ENCODE measurements at regions not wholly inside any gene's neighbourhood (a gene's known extent, or its start where the extent isn't known, plus 50 kb on each side); places are given as distances from the start of the nearest gene placed in this dataset.
"Not testable (repeated sequence)": the region's sequence is repeated elsewhere in the genome, so short reads cannot be mapped to it uniquely, and the experiment has no call there.

DNA sequence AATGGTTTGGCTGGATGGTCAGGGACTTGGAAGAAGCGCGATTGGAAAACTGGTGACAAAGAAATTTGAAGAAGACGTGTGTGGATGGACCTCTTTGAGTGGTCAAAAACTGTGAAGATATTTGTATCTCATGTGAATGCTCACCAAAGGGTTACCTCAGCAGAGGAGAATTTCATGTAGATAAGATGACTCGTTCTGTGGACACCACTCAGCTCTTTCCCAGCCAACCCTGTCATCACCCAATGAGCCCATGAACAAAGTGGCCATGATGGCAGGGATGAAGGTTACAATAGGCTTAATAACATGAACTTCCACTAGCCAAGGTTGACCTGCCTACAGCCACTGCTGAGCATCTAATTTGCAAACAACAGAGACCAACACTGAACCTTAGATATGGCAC is 248.3 kb downstream of the KCNE4 start:
- no peak for DNase-seq

DNA sequence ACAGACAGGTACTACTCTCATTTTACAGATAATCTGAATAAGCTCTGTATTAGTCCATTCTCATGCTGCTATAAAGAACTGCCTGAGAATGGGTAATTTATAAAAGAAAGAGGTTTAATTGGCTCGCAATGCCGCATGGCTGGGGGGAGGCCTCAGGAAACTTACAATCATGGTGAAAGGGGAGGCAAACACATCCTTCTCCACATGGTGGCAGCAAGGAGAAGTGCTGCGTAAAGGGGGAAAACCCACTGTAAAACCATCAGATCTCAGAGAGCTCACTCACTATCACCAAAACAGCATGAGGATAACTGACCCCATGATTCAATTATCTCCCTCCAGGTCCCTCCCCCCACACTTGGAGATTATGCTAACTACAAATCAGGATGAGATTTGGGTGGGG is 254.4 kb downstream of the KCNE4 start:
- no peak for DNase-seq

DNA sequence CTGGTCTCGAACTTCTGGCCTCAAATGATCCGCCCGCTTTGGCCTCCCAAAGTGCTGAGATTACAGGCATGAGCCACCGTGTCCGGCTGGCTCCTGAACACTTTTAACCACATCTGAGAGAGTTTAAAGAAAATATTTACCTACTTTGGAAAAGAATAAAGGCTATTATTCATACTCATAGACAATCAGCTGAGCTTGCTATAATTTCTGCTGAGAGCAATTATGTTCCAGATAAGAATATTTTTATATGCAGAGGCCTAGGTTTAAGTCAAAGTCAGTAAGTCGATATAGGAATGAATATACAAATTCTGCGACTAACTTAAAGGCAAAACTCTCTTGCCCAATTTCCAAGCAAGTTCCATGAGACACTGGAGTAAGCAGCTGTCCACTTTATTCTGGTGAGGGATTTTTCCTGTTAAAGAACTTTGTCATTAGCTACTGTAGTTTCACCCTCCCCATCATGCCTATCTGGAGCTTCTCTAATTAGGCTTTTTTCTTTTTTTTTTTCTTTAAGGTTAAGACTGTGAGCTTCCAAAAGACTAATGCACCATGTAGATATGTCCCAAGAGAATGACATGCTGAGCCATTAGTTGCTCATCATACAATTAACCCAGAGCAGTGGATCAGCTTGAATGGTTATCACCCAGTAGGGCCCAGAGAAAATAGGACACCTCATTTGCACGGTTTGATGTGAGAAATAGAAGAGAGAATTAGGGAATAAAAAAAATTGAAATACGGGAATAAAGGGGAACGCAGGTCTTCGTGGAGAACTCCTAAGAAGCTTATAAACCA is 260.1 kb downstream of the KCNE4 start:
- DNase-seq = no peak

DNA sequence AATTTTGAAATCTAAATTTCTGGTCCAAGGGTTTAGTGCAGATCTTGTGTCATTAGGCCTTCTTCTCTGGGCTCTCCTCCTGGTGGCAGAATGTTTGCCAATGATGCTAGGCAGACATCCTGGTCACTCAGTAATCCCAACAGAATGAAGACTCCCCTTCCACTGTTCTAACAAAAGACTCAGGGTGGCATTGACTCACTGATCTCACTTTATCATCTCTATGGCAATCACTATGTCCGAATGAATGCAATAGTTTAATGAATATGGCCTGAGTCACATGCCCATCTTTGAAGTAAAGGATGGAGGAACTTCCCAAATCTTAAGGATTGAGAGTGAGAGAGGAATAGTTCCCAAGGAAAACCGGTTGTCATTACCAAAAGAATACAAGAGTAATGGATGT is 261.1 kb downstream of the KCNE4 start:
- DNase-seq = no peak

DNA sequence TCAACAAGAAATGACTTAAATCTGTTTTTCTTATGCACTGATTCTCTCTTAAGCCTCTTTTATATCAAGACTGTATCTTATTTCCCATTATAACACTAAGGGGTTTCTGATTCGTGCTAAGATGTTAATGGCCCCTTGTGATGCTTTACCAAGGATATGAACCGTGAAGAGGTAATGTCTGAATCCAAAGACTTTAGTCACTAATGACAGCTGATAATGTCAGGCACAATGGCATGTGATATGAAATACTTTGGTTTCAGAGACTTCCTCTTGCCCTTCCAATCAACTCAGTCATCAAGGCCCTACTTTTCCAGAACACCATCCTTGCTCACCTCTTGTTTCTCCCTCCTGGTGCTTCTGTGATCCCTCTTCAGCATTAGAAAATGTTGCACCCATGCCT is 262.8 kb downstream of the KCNE4 start:
- no peak for DNase-seq

DNA sequence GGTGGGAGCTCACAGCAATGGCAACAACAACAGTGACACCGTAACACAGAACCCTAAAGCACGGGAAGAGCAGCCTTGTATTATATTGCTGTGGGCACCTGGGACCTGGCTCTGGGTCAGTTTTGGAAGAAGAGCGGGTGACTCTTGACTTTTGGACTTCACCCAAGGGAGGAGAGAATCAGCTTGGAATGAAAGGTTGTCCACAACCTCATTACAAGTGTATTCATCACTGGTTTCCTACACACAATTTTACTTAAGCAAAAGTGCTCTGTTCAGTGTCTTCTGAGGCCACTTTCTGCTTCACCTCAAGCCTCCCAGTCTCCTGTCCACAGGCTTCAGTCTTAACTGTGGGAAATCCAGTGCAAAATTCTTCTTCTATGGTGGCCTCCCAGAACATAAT is 263.8 kb downstream of the KCNE4 start:
- no peak for DNase-seq

DNA sequence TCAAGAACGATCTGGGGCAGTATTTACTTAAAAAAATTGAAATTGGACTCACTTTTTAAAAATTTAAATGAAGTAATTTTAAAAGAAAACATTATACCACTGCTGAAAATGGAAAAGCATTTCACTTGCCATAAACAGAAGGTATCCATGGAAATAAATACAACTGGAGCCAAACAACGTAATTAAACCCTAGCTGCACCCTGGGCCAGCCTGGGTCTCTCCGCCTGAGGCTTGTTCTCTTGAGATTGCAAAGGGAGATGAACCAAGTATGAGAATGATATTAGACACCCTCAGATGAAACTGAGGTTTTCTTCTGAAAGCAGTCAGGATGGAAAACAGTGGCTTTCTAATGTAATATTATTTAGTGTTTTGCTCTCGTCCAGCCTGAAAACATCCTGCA is 264.4 kb downstream of the KCNE4 start:
- DNase-seq = no peak

DNA sequence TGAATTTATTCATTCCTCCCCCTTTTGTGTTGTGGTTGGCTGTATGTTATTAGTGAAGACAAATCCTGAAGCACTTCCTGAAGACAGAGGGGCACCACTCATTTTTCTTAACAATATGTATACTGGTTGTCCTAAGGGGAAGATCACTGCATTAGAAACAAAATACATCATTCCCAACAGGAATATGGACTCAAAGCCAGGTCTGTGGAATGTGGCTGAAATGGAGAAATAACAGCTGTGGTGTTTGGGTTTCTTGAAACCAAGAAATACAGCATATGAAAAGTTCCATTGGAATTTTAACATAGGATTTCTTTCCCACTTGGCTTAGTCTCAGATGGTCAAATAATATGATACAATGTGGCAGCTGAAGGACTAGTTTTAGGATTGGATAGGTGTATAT is 267.6 kb downstream of the KCNE4 start:
- no peak for DNase-seq

DNA sequence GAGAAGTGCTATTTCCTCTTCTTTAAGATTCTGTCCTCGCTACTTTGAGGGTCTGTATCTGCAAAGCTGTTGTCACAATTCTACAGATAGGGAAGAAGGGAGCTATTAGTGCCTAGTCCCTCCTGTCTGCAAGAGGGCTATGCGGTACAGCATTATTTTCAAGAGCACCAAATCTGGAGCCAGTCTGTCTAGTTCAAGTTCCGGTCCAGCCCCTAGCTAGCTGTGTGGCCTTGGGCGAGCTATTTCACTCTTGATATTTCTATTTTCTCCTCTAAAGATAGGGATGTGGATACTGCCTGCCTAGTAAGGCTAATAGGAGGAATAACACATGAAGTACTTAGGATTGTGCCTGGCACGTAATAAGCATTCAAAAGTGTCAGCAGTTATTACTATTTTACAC is 272.4 kb downstream of the KCNE4 start:
- DNase-seq = no peak

DNA sequence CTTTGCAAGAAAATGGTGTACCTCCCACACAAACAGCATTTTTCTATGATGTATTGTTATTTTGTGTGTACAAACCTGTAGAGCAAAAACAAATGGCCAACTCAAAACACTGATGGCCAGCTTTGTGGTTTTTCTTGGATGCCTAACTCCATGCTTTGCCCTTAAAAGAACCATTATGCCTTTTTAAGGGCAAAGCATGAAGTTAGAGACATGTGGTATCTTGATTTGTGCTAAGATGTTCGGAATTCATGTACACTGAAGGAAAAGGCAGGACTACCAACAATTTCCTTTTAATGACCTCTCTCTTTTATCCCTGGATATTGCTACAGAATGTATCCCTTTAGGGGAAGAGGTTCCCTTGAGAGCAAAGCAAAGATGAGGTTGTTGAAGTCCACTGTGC is 273.6 kb downstream of the SCG2 start:
- no peak for DNase-seq

DNA sequence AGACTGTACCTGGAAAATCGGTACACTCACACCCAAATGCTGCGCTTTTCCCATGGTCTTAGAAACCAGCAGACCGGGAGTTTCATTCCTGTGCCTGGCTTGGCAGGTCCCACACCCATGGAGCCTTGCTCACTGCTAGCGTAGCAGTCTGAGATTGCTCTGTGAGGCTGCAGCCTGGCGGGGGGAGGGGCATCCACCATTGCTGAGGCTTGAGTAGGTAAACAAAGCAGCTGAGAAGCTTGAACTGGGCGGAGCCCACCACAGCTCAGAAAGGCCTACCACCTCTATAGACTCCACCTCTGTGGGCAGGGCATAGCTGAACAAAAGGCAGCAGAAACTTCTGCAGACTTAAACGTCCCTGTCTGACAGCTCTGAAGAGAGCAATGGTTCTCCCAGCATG is 271.4 kb downstream of the SCG2 start:
- DNase-seq = not testable (repeated sequence)

DNA sequence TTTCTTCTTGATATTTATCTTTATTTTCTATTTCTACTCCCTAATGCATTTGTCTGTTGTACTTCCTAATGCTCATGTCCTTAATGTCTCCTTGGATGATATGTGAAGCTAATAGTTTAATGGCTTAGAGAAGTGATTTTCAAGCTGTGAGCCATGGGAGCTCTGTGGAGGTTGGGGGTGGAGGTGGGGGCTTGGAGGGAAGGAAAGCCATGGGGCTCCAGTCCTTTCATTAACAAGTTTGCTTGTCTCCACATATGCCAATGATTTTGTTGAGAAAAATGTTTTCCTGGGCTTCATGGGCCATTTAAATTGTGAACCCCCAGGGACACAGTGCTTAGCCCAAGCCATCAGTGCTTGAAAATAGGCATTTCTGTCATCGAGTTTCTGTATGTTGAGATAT is 264.1 kb downstream of the SCG2 start:
- DNase-seq = no peak

DNA sequence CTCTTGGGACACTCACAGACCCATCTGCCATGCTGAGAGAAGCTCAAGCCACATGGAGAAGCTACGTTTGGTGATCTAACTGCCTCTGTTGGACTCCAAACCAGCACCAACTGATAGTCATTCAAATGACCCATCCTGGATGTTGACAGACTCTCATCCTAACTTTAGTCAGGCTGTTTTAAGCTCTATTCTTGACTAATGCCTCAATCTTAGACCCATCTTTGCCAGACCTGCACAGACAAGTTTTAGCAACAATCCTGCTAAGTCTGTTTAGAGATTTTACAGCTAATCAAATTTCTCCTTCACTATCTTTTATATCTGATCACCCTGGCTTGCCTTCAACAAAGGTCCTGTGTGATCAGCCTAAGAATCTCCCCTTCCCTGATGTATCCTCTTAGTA is 245.1 kb downstream of the SCG2 start:
- DNase-seq = no peak

DNA sequence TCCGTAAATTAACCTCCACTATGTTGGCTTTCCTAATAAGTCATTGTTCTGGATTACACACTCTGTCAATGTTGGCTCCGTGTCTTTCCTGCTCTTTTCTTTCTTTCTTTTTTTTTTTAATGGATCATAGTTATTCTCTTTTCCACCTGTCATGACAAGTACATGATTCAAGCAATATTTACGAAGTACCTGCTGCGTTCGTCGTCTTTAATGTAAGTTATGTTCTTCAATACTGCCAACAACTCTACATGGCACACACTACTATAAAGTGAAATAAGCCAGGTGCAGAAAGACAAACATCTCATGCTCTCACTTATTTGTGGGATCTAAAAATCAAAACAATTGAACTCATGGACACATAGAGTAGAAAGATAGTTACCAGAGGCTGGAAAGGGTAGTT is 239.1 kb downstream of the SCG2 start:
- no peak for DNase-seq

DNA sequence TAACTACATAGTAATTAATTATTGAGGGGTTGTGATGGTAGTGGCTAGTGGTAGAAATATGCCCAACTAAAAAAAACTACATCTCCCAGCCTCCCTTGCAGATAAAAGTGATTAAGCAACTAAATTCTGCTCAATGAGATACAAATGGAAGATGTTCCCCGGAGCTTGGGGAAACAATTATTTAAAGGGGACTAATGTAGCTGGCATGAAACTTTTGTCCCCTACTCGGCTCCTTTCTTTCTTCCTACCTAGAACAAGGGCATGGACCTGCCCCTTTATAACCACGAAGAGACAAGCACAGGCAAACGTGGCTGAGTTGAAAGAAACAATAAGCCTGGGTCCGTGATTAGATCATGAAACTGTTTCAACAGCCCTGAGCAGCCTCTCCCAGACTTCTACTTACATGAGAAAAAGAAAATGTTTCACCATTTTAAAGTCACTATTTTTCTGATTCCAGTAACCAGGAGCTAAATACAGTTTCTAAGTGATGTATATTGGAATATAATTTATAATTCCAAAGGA is 236.9 kb downstream of the SCG2 start:
- DNase-seq = no peak

DNA sequence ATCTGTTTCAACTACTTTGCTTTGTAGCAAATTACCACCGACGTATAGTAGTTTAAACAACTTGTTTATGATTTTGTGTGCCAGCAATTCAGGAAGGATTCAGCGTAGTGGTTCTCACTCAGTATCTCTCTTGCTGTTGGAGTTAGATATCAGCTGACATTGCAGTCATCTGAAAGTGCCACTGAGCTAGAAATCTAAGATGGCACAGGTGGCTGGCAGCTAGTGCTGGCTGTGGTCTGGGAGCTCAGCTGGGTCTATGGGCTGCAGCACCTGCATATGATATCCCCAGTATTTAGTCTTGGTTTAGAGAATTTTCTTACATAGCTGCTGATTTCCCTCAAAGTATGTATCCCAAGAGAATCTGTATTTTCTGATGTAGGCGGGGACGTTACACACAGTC is 235.6 kb downstream of the SCG2 start:
- no peak for DNase-seq

DNA sequence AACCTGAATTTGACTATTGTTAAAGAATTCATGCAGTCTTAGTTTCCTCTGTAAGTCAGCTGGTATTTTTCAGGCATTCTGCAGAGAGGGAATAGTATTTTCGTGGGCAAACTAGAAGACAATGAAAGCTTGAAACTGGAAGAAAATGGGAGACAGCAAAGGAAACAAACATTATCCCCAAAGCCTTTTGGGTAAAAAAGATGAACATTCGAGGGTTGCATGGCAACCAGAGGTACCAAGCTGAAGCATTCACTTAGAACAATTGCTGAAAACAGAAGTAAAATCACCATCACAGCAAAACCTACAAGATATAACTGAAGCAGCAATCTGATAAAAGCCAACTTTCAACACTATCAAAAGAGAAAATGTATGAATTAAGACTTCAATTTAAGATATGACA is 233.7 kb downstream of the SCG2 start:
- DNase-seq = no peak

DNA sequence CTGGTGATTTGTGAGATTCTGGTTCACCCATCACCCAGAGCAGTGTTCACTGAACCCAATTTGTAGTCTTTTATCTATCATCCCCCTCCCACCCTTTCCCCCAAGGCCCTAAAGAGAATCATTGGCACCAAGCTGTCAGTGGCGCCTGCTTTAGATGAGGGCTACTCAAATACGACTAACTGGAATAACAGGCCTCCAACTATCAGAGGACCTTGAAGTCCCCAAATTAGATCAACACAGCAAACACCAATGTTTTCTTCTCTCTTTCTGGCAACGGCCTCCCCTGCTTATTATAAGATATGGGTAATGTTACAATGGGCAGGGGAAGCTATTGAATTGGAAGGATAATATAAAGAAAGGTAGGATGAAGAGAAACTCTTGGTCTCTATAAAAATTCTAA is 232.3 kb downstream of the SCG2 start:
- no peak for DNase-seq

DNA sequence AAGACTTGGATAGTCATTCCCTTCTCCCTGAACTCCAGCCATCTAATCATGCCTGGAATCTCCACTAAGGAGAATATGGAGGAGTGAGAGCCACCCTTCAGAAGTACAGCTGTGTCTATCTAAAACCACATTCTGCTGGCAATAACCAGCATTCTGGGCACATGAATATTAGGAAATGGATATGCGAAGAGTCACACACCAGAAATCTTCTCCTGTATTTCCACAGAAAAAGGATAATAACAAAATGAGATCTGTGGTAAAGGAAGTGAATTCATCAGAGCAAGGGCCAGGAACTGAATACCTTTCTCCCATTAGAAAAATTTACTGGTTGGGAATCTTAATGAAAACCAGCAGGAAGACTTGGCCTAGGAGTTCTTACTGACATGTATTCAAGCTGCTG is 218.8 kb downstream of the SCG2 start:
- no peak for DNase-seq

DNA sequence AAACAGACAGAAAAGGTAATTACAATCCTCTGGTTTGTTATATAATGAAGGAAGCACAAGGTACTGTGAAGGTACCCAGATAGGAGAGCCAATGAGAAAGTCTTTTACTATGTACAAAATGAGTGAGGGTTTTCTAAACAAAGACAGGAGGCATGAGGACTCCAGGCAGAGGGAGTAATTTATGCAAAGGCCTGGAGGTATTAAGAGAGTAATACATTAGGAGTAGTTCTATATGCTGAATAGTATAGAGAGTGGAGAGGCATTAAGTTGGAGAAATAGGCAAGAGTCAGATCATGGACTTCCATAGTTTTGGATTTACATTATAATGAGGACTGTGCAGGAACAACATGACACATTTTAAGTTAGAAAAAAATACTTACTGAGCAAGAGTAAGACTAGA is 216.0 kb downstream of the SCG2 start:
- no peak for DNase-seq

DNA sequence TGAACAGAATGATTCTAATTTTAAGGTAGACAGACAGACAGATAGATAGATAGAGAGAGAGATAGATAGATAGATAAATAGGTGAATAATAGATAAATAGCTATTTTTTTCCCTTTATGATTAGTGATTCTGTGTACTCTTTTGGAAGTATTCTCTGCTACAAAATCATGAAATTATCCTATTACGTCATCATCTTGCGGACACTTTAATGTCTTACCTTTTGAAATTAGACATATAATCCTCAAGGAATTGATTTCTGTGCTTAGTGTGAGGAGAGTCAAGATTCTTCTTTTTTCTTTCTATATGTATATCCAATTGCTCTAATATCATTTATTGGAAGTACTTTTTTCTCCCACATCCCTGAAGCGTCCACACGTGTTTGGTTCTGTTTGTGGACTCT is 215.2 kb downstream of the SCG2 start:
- no peak for DNase-seq

DNA sequence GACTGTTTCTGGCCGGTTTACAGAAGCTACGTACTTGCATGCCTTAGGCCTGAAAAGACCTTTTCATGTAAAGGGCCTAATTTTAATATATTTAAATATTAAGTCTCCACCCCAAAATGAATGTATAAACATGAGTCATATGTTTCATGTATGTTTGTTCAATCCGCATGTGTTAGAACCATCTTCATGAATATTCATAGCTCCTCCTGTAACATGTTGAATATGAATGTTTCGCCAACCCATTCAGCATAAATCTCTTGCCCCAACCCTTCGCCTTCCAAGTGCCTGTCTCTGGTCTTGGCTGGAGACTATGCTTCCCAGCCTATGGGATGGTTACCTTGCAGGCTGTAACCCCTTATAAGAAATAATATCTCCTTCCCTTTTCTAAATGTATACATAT is 212.5 kb downstream of the SCG2 start:
- no peak for DNase-seq

DNA sequence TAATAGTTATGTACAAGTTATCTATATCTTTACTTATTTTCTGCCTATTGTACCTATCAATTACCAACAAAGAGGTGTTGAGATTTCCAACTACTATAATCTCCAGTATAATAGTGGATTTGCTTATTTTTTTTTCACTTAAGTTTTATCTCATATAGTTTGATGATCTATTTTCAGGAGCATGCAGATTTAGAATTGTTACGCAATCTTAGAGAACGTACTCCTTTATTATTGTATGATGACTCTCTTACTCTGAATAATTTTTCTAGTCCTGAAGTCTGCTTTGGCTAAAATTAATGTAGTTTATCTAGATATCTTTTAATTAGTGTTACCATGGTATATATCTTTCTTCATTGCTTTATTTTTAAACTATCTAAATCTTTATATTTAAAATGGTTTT is 205.2 kb downstream of the SCG2 start:
- no peak for DNase-seq

DNA sequence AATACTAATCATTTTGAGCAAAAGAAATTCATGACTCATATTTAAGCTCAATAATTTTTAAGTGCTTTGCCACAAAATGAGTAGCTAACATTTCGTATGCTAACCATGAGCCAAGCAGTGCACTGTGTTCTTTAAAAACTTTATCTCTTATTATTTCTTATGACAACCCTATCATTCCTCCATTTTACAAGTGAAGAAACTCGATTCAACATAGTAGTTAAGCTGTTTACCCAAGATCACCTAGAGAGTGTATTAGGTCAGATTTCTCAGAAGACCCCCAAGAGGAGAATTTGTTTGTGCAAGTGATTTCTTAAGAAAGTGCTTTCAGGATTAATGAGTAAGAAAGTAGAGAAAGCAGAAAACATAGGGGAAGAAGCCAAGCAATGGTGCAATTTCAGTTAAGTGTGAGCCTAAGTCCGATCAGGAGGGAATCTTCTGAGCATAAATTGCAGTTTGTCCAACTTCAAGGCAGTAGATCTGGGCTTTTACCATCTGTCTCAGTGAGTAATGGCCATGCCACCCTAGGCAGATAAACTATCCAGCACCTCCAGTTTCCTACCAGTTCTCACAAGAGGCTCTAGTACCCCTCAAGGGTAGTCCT is 202.7 kb downstream of the SCG2 start:
- DNase-seq = no peak

DNA sequence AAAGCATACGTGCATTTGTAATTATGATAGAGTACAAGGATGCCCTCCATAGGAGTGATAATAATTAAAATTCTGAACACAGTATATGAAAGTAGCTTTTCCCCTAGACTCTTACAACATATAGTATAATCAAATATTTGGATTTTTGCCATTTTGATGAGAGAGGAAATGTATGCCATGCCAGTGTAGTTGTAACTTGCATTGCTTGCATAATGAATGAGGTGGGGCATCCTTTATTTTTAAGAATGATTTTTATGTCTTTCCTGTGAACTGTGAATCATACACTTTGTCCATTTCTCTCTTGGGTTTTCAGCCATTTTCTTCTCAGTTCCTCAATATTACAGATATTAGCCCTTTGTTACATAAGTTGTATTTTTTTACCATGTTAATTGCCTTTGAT is 197.5 kb downstream of the SCG2 start:
- DNase-seq = no peak

Measured in right hindlimb (tissue), 1 donor.